ENCODE measurements at regions not wholly inside any gene's neighbourhood (a gene's known extent, or its start where the extent isn't known, plus 50 kb on each side); places are given as distances from the start of the nearest gene placed in this dataset.

- no peak overlapping the region for H3K27ac ChIP-seq
- no peak for DNase-seq (ENCODE audit: low read depth, low spot score)
Observed at GRCh38 chr7:156121434-156121833, 309.2 kb upstream of the SHH start.

GRCh38 chr7:156120552-156120951 is 308.3 kb upstream of the SHH start:
- H3K27ac ChIP-seq = no peak overlapping the region

DNA sequence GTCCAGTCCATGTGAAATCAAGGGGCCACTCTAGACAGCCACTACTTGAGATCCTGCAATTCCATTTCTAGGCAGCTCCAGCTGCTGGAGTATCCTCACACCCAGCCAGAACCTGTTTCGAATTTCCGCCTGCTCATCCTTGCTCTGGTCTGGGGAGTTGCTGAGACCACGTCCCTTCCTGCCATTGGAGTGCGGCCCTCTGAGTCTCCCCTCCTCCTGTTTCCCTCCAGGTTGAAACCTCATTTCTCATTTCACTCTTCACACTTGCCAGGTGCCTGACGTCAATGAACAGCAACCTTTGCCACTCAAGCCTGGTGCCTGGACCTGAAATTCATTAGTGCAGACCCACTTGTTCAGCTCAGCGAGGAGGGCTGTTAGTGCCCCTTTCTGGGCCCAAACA is 307.5 kb upstream of the SHH start:
- DNase-seq (ENCODE audit: low read depth, low spot score) = no peak

More at GRCh38 chr7:156120552-156120951, 308.3 kb upstream of the SHH start:
- DNase-seq (ENCODE audit: low read depth, low spot score) = no peak

DNA sequence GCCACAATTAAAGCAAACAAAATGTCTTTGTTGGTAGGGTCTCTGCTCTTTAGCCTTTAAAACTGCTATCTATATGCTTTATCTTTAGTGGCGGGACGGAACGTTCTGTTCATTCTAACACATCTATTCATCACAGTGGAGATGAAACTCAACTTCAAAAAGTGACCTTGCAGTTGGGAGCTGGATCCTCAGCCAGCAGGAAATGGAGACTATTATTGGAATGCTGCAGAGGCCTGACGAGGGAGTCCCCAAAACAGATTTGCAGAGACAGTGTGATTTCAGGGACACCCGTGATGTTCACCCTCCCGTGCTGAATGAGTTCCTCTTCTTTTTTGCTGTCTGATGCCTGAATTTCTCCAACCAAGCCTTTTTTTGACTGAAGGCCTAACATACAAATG is 306.0 kb upstream of the SHH start:
- H3K27ac ChIP-seq = no peak overlapping the region
- DNase-seq (ENCODE audit: low read depth, low spot score) = no peak

More for the DNA sequence above, 307.5 kb upstream of the SHH start:
- no peak overlapping the region for H3K27ac ChIP-seq

DNA sequence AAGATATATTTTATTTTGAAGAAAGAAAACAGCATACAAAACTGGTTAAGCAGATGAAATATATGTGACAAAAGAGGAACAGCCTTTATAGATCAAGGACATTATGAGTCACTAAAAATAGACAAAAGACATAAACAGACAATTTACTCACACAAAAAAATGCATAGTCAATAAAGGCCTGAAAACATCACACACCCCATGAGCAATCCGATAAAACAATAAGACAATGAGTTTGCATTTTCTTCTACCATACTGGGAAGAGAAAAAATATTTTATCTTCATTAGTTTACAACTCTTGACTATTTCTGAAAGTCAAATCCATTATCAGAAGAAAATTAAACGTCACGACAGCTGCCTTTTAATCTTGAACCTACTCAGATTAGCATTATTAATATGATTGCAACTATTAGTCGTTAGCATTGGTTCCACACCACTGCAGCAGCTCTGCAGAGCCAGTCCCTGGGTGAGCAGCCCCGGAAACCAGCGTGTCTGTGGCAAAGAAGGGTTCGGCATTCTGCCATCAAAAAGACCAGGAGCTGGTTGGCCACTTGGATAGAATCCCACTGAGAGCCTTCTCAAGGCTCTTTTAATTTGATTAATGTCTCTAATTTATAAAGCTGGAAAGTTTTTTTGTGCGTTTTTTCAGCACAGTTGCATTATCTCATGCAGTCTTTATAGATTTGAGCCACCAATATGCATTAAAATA is 305.4 kb upstream of the SHH start:
- no peak for DNase-seq (ENCODE audit: low read depth, low spot score)
- H3K27ac ChIP-seq = no peak overlapping the region

DNA sequence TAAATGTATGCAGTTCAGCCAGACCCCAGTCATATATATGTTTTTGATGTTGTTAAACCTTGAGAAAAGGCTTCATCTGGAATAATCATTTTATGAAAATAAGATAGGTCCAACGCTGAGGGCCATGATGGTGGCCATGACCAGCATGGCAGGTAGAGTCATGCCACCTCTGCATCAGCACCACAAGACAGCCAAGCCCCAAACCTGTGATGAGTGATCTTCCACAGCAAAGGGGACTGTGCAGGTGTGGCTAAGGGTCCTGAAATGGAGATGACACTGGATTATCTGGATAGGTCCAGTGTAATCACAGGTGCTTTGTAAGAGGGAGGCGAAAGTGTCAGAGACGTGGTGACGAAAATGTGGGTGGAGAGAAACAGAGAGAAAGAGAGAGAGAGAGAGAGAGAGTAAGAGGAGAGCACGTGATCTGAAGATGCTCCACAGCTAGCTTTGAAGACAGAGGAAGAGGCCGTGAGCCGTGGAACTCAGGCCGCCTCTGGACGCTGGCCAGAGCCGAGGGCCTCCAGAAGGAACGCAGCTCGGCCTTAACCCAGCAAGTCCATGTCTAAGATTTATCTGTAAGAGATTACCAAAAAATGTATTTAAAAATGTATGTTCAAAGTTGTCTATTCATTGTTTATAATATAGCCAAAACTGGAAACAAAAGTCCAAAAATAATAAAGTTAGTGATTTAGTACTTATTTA is 304.4 kb upstream of the SHH start:
- H3K27ac ChIP-seq = no peak overlapping the region
- no peak for DNase-seq (ENCODE audit: low read depth, low spot score)

DNA sequence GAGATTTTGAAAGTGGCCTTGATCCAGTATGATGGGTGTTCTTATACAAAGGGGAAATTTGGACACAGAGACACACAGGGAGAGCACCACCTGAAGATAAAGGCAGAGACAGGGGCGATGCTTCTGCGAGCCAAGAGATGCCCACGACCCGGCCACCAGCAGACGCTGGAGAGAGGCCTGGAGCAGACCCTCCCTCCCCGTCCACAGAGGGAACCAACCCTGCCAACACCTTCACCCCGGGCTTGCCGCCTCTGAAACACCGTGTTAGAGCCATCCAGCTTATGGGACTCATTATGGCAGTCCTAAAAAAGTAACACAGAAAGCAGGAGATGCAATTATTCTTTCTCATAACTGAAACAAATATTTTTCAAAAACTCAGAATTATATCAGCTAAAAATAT is 303.3 kb upstream of the SHH start:
- no peak for DNase-seq (ENCODE audit: low read depth, low spot score)
- H3K27ac ChIP-seq = no peak overlapping the region

DNA sequence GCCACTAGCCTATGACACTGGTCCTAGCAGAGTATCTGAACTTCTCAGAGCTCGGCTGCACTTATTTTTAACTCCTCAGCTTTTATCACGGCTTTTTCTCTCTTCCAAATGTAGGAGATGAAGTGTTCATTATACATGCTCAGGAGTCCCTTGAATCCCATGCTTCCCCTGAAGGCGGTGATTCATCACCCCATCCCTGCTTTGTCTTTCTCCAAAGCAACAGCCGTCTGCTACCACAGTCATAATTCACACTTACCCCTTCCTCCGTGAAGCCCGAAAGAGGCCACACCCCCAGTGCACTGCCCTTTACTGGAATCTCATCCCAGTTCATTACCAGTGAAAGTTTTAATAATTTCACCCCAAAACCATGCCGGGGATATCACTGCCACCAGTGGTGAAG is 301.5 kb upstream of the SHH start:
- H3K27ac ChIP-seq = no peak overlapping the region
- DNase-seq (ENCODE audit: low read depth, low spot score) = no peak

GRCh38 chr7:156109988-156110387 is 297.7 kb upstream of the SHH start:
- H3K27ac ChIP-seq = no peak overlapping the region
- no peak for DNase-seq (ENCODE audit: low read depth, low spot score)

DNA sequence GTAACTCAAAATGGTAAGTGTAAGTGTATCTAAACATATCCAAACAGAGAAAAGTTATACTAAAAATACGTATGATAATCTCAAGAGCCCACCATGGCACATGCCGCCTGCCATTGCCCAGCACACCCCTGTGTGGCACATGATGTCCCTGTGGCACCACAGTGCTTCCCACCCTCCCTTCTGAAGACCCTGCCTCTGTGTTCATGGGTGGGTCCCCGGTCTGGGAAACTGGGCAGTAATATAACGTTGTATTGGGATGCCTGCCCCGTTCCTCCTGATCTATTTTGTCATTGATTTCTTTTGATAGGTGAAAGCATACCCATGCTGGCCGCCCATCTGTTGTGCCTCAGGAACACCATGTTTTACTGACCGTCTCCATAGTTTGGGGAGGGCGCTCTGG is 296.8 kb upstream of the SHH start:
- H3K27ac ChIP-seq = no peak overlapping the region
- no peak for DNase-seq (ENCODE audit: low read depth, low spot score)

DNA sequence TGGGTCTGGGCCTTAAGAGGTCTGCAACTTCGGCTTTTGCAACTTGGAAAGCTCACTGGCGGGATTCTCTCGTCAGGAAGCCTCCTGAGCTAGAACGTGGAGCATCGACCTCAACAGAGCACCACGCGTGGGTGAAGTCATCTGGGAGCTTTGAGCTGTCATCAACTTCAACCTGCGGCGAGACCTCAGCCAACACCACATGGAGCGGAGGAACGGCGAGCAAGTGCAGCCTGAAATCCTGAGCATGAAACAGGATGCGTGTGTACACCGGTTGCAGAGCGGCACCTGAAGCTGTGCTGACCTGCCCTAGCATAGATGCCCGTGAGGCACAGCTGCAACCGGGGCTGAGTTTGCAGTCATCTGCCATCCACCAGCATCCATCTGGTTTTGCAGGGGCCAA is 295.7 kb upstream of the SHH start:
- no peak overlapping the region for H3K27ac ChIP-seq
- DNase-seq (ENCODE audit: low read depth, low spot score) = no peak

- DNase-seq (ENCODE audit: low read depth, low spot score) = no peak
- no peak overlapping the region for H3K27ac ChIP-seq
Observed at GRCh38 chr7:156106107-156106426, 293.8 kb upstream of the SHH start.

- no peak overlapping the region for H3K27ac ChIP-seq
- no peak for DNase-seq (ENCODE audit: low read depth, low spot score)
Observed at GRCh38 chr7:156105337-156106106, 293.3 kb upstream of the SHH start.

GRCh38 chr7:156104501-156105336 is 292.5 kb upstream of the SHH start:
- H3K27ac ChIP-seq = no peak overlapping the region
- DNase-seq (ENCODE audit: low read depth, low spot score) = no peak

DNA sequence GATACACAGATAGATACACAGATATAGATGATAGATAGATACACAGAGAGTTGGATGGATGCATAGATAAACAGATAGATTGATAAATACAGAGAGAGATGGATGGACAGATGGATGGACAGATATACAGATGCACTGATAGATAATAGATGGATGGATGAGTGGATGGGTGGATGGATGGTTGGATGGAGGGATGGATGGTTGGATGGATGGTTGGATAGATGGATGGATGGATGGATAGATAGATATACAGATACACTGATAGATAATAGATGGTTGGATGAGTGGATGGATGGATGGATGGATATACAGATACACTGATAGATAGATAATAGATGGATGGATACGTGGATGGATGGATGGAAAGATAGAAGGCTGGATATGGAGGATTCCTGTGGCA is 290.0 kb upstream of the SHH start:
- DNase-seq (ENCODE audit: low read depth, low spot score) = no peak
- no peak overlapping the region for H3K27ac ChIP-seq

DNA sequence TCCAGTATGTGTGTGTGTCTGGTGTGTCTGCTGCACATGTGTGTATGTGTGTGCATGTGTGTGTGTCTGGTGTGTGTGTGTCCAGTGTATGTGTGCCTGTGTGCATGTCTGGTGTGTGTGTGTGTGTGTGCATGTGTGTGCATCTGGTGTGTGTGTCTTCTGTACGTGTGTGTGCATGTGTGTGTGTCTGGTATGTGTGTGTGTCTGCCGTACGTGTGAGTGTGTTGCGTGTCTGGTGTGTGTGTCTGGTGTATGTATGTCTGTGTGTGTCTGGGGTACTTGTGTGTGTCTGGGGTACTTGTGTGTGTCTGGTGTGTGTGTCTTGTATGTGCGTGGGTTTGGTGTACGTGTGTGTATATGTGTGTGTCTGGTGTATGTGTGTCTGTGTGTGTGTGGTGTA is 289.1 kb upstream of the SHH start:
- no peak for DNase-seq (ENCODE audit: low read depth, low spot score)
- H3K27ac ChIP-seq = no peak overlapping the region

DNA sequence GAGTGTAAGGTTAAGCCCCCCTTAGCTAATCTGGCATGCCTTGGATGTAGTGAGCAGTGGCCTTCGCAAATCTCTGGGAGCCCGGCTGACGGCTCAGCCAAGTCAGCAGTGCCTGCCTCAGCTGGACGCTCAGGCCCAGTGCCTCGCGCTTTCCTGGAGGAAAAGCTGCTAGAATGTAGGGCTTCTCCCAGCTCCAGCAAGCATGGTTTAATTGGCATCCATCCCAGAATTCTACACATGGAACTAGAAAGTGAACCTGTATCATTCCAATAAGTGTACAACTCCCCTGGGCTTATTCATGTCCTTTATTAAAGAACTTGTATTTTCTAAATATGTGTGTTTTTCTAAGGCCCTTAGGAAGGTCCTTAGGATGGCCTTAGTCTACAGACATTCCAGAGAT is 287.8 kb upstream of the SHH start:
- H3K27ac ChIP-seq = no peak overlapping the region
- DNase-seq (ENCODE audit: low read depth, low spot score) = no peak

DNA sequence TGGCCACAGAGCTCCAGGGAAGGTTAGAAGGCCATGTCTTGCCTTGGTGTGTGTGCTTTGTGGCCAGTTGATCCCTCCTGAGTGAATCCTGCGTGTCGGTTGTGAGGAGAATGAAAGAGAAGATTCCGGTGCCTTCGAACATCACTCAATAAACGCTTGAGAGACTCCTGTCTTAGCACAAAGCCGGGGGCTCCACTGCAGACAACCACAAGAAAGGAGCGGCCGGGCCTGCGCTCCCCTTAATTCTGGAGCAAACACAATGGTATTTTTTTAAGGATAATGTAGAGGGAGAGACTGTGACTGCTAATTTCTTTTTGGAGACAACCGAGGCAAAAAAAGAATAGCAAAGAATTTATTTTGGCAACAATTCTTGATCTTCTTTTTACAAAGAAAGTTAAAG is 286.8 kb upstream of the SHH start:
- no peak for DNase-seq (ENCODE audit: low read depth, low spot score)
- H3K27ac ChIP-seq = no peak overlapping the region

- no peak for DNase-seq (ENCODE audit: low read depth, low spot score)
Observed at GRCh38 chr7:156096771-156097538, 284.7 kb upstream of the SHH start.

More at GRCh38 chr7:156096771-156097538, 284.7 kb upstream of the SHH start:
- H3K27ac ChIP-seq = no peak overlapping the region
